Fibroblast of lung (primary cell): ENCODE measurements at regions not wholly inside any gene's neighbourhood (a gene's known extent, or its start where the extent isn't known, plus 50 kb on each side); places are given as distances from the start of the nearest gene placed in this dataset.

ENCODE experiments used
- DNase-seq, 2 donors: peaks; one replicate each; pipeline versions ENCODE4 v3.0.0 to v3.0.0-alpha.2; 2010; ENCODE audit warnings: low read depth in 2 of 2
- H2AFZ ChIP-seq: 2 replicates; pipeline ENCODE4 v1.5.1; 2012; ENCODE audit warnings: low read length, control low read depth, inconsistent platforms
- H3K27ac ChIP-seq: 2 replicates; pipeline ENCODE4 v1.5.1; 2011; ENCODE audit warnings: low read length, control low read depth; ENCODE audit not compliant: insufficient read depth
- H3K27me3 ChIP-seq: 2 replicates; pipeline ENCODE4 v1.5.1; 2011; ENCODE audit warnings: mild to moderate bottlenecking, low read length; ENCODE audit not compliant: control insufficient read depth, insufficient read depth
- H3K36me3 ChIP-seq: 2 replicates; pipeline ENCODE4 v1.5.1; 2011; ENCODE audit warnings: low read length; ENCODE audit not compliant: control insufficient read depth, insufficient read depth
- H3K4me1 ChIP-seq: 2 replicates; pipeline ENCODE4 v1.5.1; 2011; ENCODE audit warnings: low read length; ENCODE audit not compliant: control insufficient read depth, insufficient read depth; ENCODE audit errors: extremely low read depth
- H3K4me2 ChIP-seq: 2 replicates; pipeline ENCODE4 v1.5.1; 2011; ENCODE audit warnings: low read length, control low read depth; ENCODE audit not compliant: insufficient read depth; ENCODE audit errors: extremely low read depth
- H3K4me3 ChIP-seq, 4 experiments: fragments of 200-600 bp in 1 of 4; sonication (generic) in 1 of 4; replicated peaks in 1 of 4; 2 replicates each; pipeline ENCODE4 v1.5.1; 2011 to 2016; ENCODE audit warnings: low read length in 4 of 4, low read depth in 3 of 4, mild to moderate bottlenecking in 3 of 4, control low read depth in 2 of 4, inconsistent platforms in 1 of 4, mixed read lengths in 1 of 4; ENCODE audit not compliant: insufficient read depth in 1 of 4; ENCODE audit errors: control extremely low read depth in 1 of 4
- H3K79me2 ChIP-seq: 2 replicates; pipeline ENCODE4 v1.5.1; 2012; ENCODE audit warnings: mild to moderate bottlenecking, low read length, inconsistent platforms; ENCODE audit not compliant: control insufficient read depth, insufficient read depth
- H3K9ac ChIP-seq: 2 replicates; pipeline ENCODE4 v1.5.1; 2011; ENCODE audit warnings: mild to moderate bottlenecking, low read length, control low read depth; ENCODE audit not compliant: insufficient read depth
- H3K9me3 ChIP-seq: 2 replicates; pipeline ENCODE4 v1.5.1; 2012; ENCODE audit warnings: low read depth, low read length; ENCODE audit not compliant: control insufficient read depth, insufficient read depth
- H4K20me1 ChIP-seq: 2 replicates; pipeline ENCODE4 v1.5.1; 2011; ENCODE audit warnings: low read length; ENCODE audit not compliant: control insufficient read depth, insufficient read depth; ENCODE audit errors: extremely low read depth
- CTCF ChIP-seq, 2 donors: IDR thresholded peaks in 1 of 2; conservative IDR thresholded peaks in 1 of 2; 1 replicate in 1 of 2; 2 replicates in 1 of 2; pipeline ENCODE4 v1.5.1; 2011 to 2012; ENCODE audit warnings: low read length in 2 of 2, control low read depth in 1 of 2, inconsistent platforms in 1 of 2, low read depth in 1 of 2, mild to moderate bottlenecking in 1 of 2
- EZH2 ChIP-seq: IDR thresholded peaks from 2 replicates; pipeline ENCODE4 v1.5.1; 2012; ENCODE audit warnings: low read length, control low read depth, mild to moderate bottlenecking; ENCODE audit errors: missing control alignments

GRCh38 chr15:38671675-38672254 is 107.2 kb upstream of the RASGRP1 start:
- Histone ChIP-seq H2AFZ (no peak overlapping the region), H3K9me3 (no peaks in the 10 kb centered on the region), H4K20me1 (no peaks in the 10 kb centered on the region), H3K4me3 (no peak overlapping the region), H3K4me1 (no peaks in the 10 kb centered on the region), H3K27me3 (peaks cover 4% of the 10 kb centered on the region), H3K9ac (no peak overlapping the region), H3K4me2 (no peak overlapping the region), H3K79me2 (no peaks in the 10 kb centered on the region), H3K36me3 (no peaks in the 10 kb centered on the region), H3K27ac (no peak overlapping the region)
- TF ChIP-seq CTCF (conservative IDR thresholded peaks at IDR 0.05 in 1 of 2, IDR thresholded peaks at IDR 0.05 in 1 of 2; ENCODE audit: low read depth in 1 of 2, low read length in 2 of 2) (no peak), EZH2 (no peak)
- no peak for DNase-seq

DNA sequence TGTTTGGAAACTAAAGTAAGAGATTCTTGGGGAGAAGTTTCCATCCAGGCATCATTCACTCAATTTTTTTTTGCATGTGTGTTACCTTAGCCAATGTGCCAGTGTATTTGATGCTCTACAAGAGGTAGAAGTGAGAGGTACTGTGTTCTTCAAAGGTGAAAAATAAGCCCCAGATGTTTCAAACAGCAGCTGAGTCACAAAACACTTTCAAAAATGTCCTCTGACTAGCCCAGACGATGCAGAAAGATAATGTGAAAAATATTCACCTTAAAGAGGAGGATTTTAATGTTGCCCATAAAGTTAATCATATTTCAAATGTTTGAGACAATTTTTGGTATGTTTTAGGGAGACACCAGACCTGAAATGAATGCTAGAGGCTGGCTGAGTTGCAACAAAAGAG is 107.7 kb upstream of the RASGRP1 start:
- no peak overlapping the region for H3K9ac ChIP-seq
- H3K9me3 ChIP-seq = no peaks in the 10 kb centered on the region
- H3K27me3 ChIP-seq = peaks cover 4% of the 10 kb centered on the region
- no peak overlapping the region for H3K27ac ChIP-seq
- no peak overlapping the region for H3K4me2 ChIP-seq
- no peak overlapping the region for H3K4me3 ChIP-seq
- no peak for TF ChIP-seq CTCF (conservative IDR thresholded peaks at IDR 0.05 in 1 of 2, IDR thresholded peaks at IDR 0.05 in 1 of 2; ENCODE audit: low read depth in 1 of 2, low read length in 2 of 2)
- no peak for TF ChIP-seq EZH2
- H3K4me1 ChIP-seq = no peaks in the 10 kb centered on the region
- DNase-seq = no peak
- H4K20me1 ChIP-seq = no peaks in the 10 kb centered on the region
- no peak overlapping the region for H2AFZ ChIP-seq
- no peaks in the 10 kb centered on the region for H3K36me3 ChIP-seq
- no peaks in the 10 kb centered on the region for H3K79me2 ChIP-seq

DNA sequence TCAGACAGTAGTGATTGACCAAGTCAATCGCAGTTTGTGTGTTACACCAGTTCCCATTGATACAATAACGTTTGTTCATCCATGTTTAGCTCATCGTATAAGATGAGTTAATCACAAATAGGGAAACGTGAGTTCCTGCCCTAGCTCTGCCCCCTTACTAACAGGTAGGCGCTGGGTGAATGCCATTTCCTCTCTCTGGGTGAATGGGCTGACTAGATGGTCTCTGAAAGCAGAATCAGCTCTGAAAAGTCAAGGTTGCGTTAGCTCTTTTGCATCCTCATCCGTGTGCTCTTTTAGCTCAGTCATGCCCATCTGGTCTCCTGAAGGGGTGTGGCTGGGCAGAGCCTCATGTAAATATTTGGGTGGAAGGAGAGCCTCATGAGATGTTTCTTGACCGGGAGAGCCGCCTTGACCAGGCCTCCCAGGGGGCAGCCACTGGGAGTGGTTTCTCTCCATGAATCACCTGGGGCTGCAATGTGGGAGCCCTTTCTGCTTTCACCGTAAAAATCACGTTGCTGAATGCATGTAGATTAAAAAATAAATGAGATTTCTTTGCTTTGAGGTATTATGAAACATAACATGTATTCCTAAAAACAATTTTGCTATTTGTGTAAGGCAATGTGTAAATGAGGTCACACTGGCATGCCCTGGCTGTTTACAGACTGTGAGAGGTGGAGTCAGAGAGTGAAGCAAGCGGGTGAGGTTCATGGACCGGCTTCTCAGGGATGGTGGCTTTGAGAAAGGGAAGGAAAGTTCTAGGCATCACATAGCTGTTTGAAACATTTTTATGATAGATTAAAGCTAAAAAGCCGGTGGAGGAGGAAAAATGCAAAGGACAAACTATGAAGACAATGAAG is 108.4 kb upstream of the RASGRP1 start:
- no peak for DNase-seq
- Histone ChIP-seq H3K4me3 (no peak overlapping the region), H3K4me1 (no peaks in the 10 kb centered on the region), H3K27me3 (peaks cover 4% of the 10 kb centered on the region), H3K79me2 (no peaks in the 10 kb centered on the region), H2AFZ (no peak overlapping the region), H4K20me1 (no peaks in the 10 kb centered on the region), H3K36me3 (no peaks in the 10 kb centered on the region), H3K9me3 (no peaks in the 10 kb centered on the region), H3K4me2 (no peak overlapping the region), H3K27ac (no peak overlapping the region), H3K9ac (no peak overlapping the region)
- TF ChIP-seq CTCF (conservative IDR thresholded peaks at IDR 0.05 in 1 of 2, IDR thresholded peaks at IDR 0.05 in 1 of 2; ENCODE audit: low read depth in 1 of 2, low read length in 2 of 2) (no peak), EZH2 (no peak)
